Endothelial cell of umbilical vein (primary cell): ENCODE measurements at regions not wholly inside any gene's neighbourhood (a gene's known extent, or its start where the extent isn't known, plus 50 kb on each side); places are given as distances from the start of the nearest gene placed in this dataset.
"Not testable (repeated sequence)": the region's sequence is repeated elsewhere in the genome, so short reads cannot be mapped to it uniquely, and the experiment has no call there.

Source experiments
- BruUV-seq: library from RNA; stranded (reverse); fragments of 400-500 nt; replicated peaks from 2 replicates; lab custom pipeline; 2021; lab: Mats Ljungman, UMichigan
- CTCF ChIA-PET: fragments of 300-600, 350-600 bp; sonication (Branson Sonifier 250); formaldehyde crosslinking; loops from one replicate; lab custom pipeline; 2021; ENCODE audit warnings: antibody characterized with exemption, inconsistent platforms; lab: Charles Lee
- POLR2A ChIA-PET: fragments of 300-600, 350-600 bp; sonication (Branson Sonifier 250); formaldehyde crosslinking; loops from one replicate; lab custom pipeline; 2021; ENCODE audit warnings: antibody characterized with exemption, inconsistent platforms; lab: Charles Lee
- DNase-seq: peaks from one replicate; pipeline ENCODE4 v3.0.0-alpha.2; 2011; ENCODE audit warnings: low read depth, low spot score
- FAIRE-seq: peaks from 2 replicates; lab custom pipeline; 2011; peaks lifted over from hg19 to GRCh38; lab: Jason Lieb, UNC
- H2AFZ ChIP-seq: 2 replicates; pipeline ENCODE4 v1.6.0; 2012; ENCODE audit warnings: low read depth, low read length, control low read depth, inconsistent platforms
- H3K27ac ChIP-seq: 2 replicates; pipeline ENCODE4 v1.5.1; 2011; ENCODE audit warnings: low read depth, mild to moderate bottlenecking, control low read depth, low read length, moderate library complexity; ENCODE audit not compliant: insufficient read depth
- H3K27me3 ChIP-seq, 2 experiments: 2 replicates each; pipeline versions ENCODE4 v1.6.0 to v1.6.1; 2011; ENCODE audit warnings: low read length in 2 of 2, mixed read lengths in 1 of 2; ENCODE audit not compliant: control insufficient read depth in 2 of 2, insufficient read depth in 2 of 2
- H3K36me3 ChIP-seq, 2 experiments: 2 replicates in 1 of 2; 3 replicates in 1 of 2; pipeline ENCODE4 v1.5.1; 2011; ENCODE audit warnings: low read length in 2 of 2, mild to moderate bottlenecking in 1 of 2, moderate library complexity in 1 of 2; ENCODE audit not compliant: control insufficient read depth in 2 of 2, insufficient read depth in 2 of 2; ENCODE audit errors: extremely low read depth in 1 of 2
- H3K4me1 ChIP-seq: 3 replicates; pipeline ENCODE4 v1.5.1; 2011; ENCODE audit warnings: mild to moderate bottlenecking, low read length; ENCODE audit not compliant: control insufficient read depth, insufficient read depth; ENCODE audit errors: extremely low read depth
- H3K4me2 ChIP-seq: 2 replicates; pipeline ENCODE4 v1.6.1; 2011; ENCODE audit warnings: low read length, control low read depth, mixed read lengths; ENCODE audit not compliant: insufficient read depth
- H3K4me3 ChIP-seq, 3 experiments: fragments of 200-600 bp in 1 of 3; sonication (generic), shearing (Covaris generic) in 1 of 3; replicated peaks in 1 of 3; 2 replicates each; pipeline ENCODE4 v1.5.1; 2011 to 2016; ENCODE audit warnings: control low read depth in 3 of 3, low read length in 3 of 3, mild to moderate bottlenecking in 2 of 3, inconsistent platforms in 1 of 3, low read depth in 1 of 3, moderate library complexity in 1 of 3; ENCODE audit not compliant: insufficient read depth in 1 of 3
- H3K79me2 ChIP-seq: 2 replicates; pipeline ENCODE4 v1.6.0; 2012; ENCODE audit warnings: low read length, inconsistent platforms; ENCODE audit not compliant: control insufficient read depth, insufficient read depth
- H3K9ac ChIP-seq: replicated peaks from 2 replicates; pipeline ENCODE3; 2011; ENCODE audit warnings: low read length, control low read depth; ENCODE audit not compliant: insufficient read depth; ENCODE audit errors: extremely low read depth
- H3K9me1 ChIP-seq: replicated peaks from 3 replicates; pipeline ENCODE4 v1.6.0; 2011; ENCODE audit warnings: mild to moderate bottlenecking, low read length; ENCODE audit not compliant: control insufficient read depth, insufficient read depth; ENCODE audit errors: extremely low read depth
- H3K9me3 ChIP-seq: replicated peaks from 2 replicates; pipeline ENCODE4 v1.5.1; 2012; ENCODE audit warnings: low read length, inconsistent platforms; ENCODE audit not compliant: control insufficient read depth, insufficient read depth
- H4K20me1 ChIP-seq: replicated peaks from 2 replicates; pipeline ENCODE3; 2011; ENCODE audit warnings: mild to moderate bottlenecking, low read length; ENCODE audit not compliant: control insufficient read depth, insufficient read depth; ENCODE audit errors: extremely low read depth
- CTCF ChIP-seq, 2 donors: IDR thresholded peaks; 1 replicate in 1 of 2; 2 replicates in 1 of 2; pipeline ENCODE4 v1.5.1; 2011; ENCODE audit warnings: low read length in 2 of 2, mild to moderate bottlenecking in 2 of 2, moderate library complexity in 2 of 2, control low read depth in 1 of 2, inconsistent platforms in 1 of 2, low read depth in 1 of 2; ENCODE audit not compliant: insufficient read depth in 1 of 2; ENCODE audit errors: extremely low read depth in 1 of 2
- EZH2 ChIP-seq: IDR thresholded peaks from 2 replicates; pipeline ENCODE4 v1.6.1; 2012; ENCODE audit warnings: borderline replicate concordance, low read depth, mild to moderate bottlenecking, moderate library complexity, low read length, inconsistent platforms; ENCODE audit not compliant: severe bottlenecking
- POLR2A ChIP-seq: IDR thresholded peaks from 2 replicates; pipeline ENCODE4 v1.6.1; 2012; ENCODE audit warnings: low read depth, mild to moderate bottlenecking, control low read depth, low read length
- POLR2AphosphoS5 ChIP-seq: IDR thresholded peaks from 2 replicates; pipeline ENCODE4 v1.6.1; 2012; ENCODE audit warnings: low read depth, mild to moderate bottlenecking, control low read depth, low read length, moderate library complexity; ENCODE audit not compliant: insufficient read depth
- dilution Hi-C: fragments of 300-500 bp; cut with MboI; formaldehyde crosslinking; loops from one replicate; pipeline ENCODE4 v1.15.0; 2019; ENCODE audit warnings: low sequenced_read_pairs; ENCODE audit not compliant: extremely low pct_ligation_motif_present
- intact Hi-C: fragments of 100-400 bp; cut with micrococcal nuclease; formaldehyde crosslinking; loops from one replicate; pipeline ENCODE4 v1.10.0; 2022

GRCh38 chr9:7417397-7417796, 382.2 kb downstream of the DMAC1 start:
- DNase-seq, H3K27ac ChIP-seq, H3K27me3 ChIP-seq, H2AFZ ChIP-seq, H3K4me2 ChIP-seq, H3K79me2 ChIP-seq, BruUV-seq, H3K9ac ChIP-seq, H4K20me1 ChIP-seq, H3K4me3 ChIP-seq, H3K9me1 ChIP-seq, dilution Hi-C loops, CTCF ChIA-PET, intact Hi-C loops, POLR2A ChIA-PET, H3K4me1 ChIP-seq, H3K36me3 ChIP-seq, H3K9me3 ChIP-seq, FAIRE-seq: not testable (repeated sequence)

GRCh38 chr9:7415836-7416235, 383.7 kb downstream of the DMAC1 start:
- ChIA-PET CTCF (no interaction called here), POLR2A (no interaction called here)
- no peaks in the 10 kb centered on the region for H4K20me1 ChIP-seq
- H3K27ac ChIP-seq = no peak overlapping the region
- H2AFZ ChIP-seq = no peak overlapping the region
- H3K4me1 ChIP-seq = no peaks in the 10 kb centered on the region
- FAIRE-seq (no peak), DNase-seq (no peak)
- no peak overlapping the region for H3K9ac ChIP-seq
- no TSS peak for BruUV-seq
- H3K79me2 ChIP-seq = no peaks in the 10 kb centered on the region
- no peaks in the 10 kb centered on the region for H3K9me3 ChIP-seq
- no peaks in the 10 kb centered on the region for H3K27me3 ChIP-seq
- intact Hi-C loops = no loop called here
- H3K4me2 ChIP-seq = no peak overlapping the region
- no peaks in the 10 kb centered on the region for H3K36me3 ChIP-seq
- dilution Hi-C loops = no loop called here
- H3K4me3 ChIP-seq = no peak overlapping the region
- H3K9me1 ChIP-seq = no peaks in the 10 kb centered on the region
- TF ChIP-seq EZH2 (no peak), CTCF (IDR thresholded peaks at IDR 0.05; ENCODE audit: extremely low read depth in 1 of 2, insufficient read depth in 1 of 2, low read depth in 1 of 2, low read length in 2 of 2) (no peak), POLR2AphosphoS5 (no peak), POLR2A (no peak)
